Activated CD8-positive, alpha-beta memory T cell treated with anti-CD3 and anti-CD28 coated beads, Interleukin-2, amount 10 ng/mL, durations not matched to agents 7 days and 5 days (primary cell): ENCODE measurements at regions not wholly inside any gene's neighbourhood (a gene's known extent, or its start where the extent isn't known, plus 50 kb on each side); places are given as distances from the start of the nearest gene placed in this dataset.

ENCODE experiments used
- ATAC-seq: fragments of 150-1000 bp; cut with Tn5 transposase; one replicate; pipeline ENCODE4 v1.10.0; 2021; ENCODE audit warnings: moderate library complexity
- CTCF ChIA-PET: fragments of 350-600 bp; sonication (Branson Sonifier 250); formaldehyde crosslinking; loops from one replicate; lab custom pipeline; 2021; ENCODE audit warnings: antibody characterized with exemption; lab: Charles Lee
- DNase-seq: peaks from one replicate; pipeline ENCODE4 v3.0.0-alpha.2; 2020
- H3K27ac Mint-ChIP-seq: one replicate; pipeline ENCODE4 v1.8.0; 2021; ENCODE audit warnings: mild to moderate bottlenecking, mixed read lengths
- H3K27me3 Mint-ChIP-seq: one replicate; pipeline ENCODE4 v1.8.0; 2021; ENCODE audit warnings: mixed read lengths
- H3K36me3 Mint-ChIP-seq: one replicate; pipeline ENCODE4 v1.8.0; 2021; ENCODE audit warnings: mild to moderate bottlenecking, mixed read lengths
- H3K4me1 Mint-ChIP-seq: one replicate; pipeline ENCODE4 v1.8.0; 2021; ENCODE audit warnings: mixed read lengths
- H3K4me3 Mint-ChIP-seq: one replicate; pipeline ENCODE4 v1.8.0; 2021; ENCODE audit warnings: mild to moderate bottlenecking, moderate library complexity, mixed read lengths
- H3K9me3 Mint-ChIP-seq: one replicate; pipeline ENCODE4 v1.8.0; 2022; ENCODE audit warnings: low read depth, mixed read lengths

GRCh38 chr2:123864416-123864815 is 160.7 kb upstream of the CNTNAP5 start:
- no peak for ATAC-seq
- Mint-ChIP-seq H3K4me3 (no peak overlapping the region), H3K36me3 (no peaks in the 10 kb centered on the region), H3K4me1 (no peaks in the 10 kb centered on the region), H3K9me3 (peaks cover 6% of the 10 kb centered on the region), H3K27me3 (no peaks in the 10 kb centered on the region), H3K27ac (no peak overlapping the region)
- CTCF ChIA-PET, result no interaction called here
- DNase-seq, result no peak

GRCh38 chr2:123870206-123870880 is 154.7 kb upstream of the CNTNAP5 start:
- Mint-ChIP-seq H3K4me1 (no peaks in the 10 kb centered on the region), H3K27ac (no peak overlapping the region), H3K4me3 (no peak overlapping the region), H3K9me3 (peaks cover 14% of the 10 kb centered on the region), H3K36me3 (no peaks in the 10 kb centered on the region), H3K27me3 (no peaks in the 10 kb centered on the region)
- CTCF ChIA-PET, result no interaction called here
- no peak for ATAC-seq
- DNase-seq, result no peak

- CTCF ChIA-PET, result no interaction called here
Observed at GRCh38 chr2:123870881-123871276, 154.2 kb upstream of the CNTNAP5 start.

GRCh38 chr2:123890148-123890547 is 134.9 kb upstream of the CNTNAP5 start:
- ATAC-seq, result no peak
- no peaks in the 10 kb centered on the region for H3K4me1 Mint-ChIP-seq
- CTCF ChIA-PET, result no interaction called here
- no peak for DNase-seq
- H3K27ac Mint-ChIP-seq, result no peak overlapping the region
- peaks cover 18% of the 10 kb centered on the region for H3K9me3 Mint-ChIP-seq
- no peak overlapping the region for H3K4me3 Mint-ChIP-seq
- H3K36me3 Mint-ChIP-seq, result no peaks in the 10 kb centered on the region
- H3K27me3 Mint-ChIP-seq, result no peaks in the 10 kb centered on the region

More at GRCh38 chr2:123870881-123871276, 154.2 kb upstream of the CNTNAP5 start:
- Mint-ChIP-seq H3K4me3 (no peak overlapping the region), H3K27me3 (no peaks in the 10 kb centered on the region), H3K4me1 (no peaks in the 10 kb centered on the region), H3K27ac (no peak overlapping the region), H3K36me3 (no peaks in the 10 kb centered on the region), H3K9me3 (peaks cover 16% of the 10 kb centered on the region)
- ATAC-seq, result no peak
- DNase-seq, result no peak

- Mint-ChIP-seq H3K9me3 (peaks cover 26% of the 10 kb centered on the region), H3K4me1 (no peaks in the 10 kb centered on the region), H3K4me3 (no peak overlapping the region), H3K36me3 (no peaks in the 10 kb centered on the region), H3K27ac (no peak overlapping the region), H3K27me3 (no peaks in the 10 kb centered on the region)
- CTCF ChIA-PET, result no interaction called here
- DNase-seq (no peak), ATAC-seq (no peak)
Observed at GRCh38 chr2:123894167-123894566, 130.9 kb upstream of the CNTNAP5 start.

- ATAC-seq, result no peak
- no peaks in the 10 kb centered on the region for H3K4me1 Mint-ChIP-seq
- H3K36me3 Mint-ChIP-seq, result no peaks in the 10 kb centered on the region
- no peak overlapping the region for H3K4me3 Mint-ChIP-seq
- DNase-seq, result no peak
- no peak overlapping the region for H3K27ac Mint-ChIP-seq
- CTCF ChIA-PET, result no interaction called here
- no peaks in the 10 kb centered on the region for H3K27me3 Mint-ChIP-seq
- H3K9me3 Mint-ChIP-seq, result peaks cover 23% of the 10 kb centered on the region
Observed at GRCh38 chr2:123895651-123896050, 129.4 kb upstream of the CNTNAP5 start.

GRCh38 chr2:123901256-123901655 is 123.8 kb upstream of the CNTNAP5 start:
- CTCF ChIA-PET, result no interaction called here
- no peak for DNase-seq

GRCh38 chr2:123906361-123906760 is 118.7 kb upstream of the CNTNAP5 start:
- no peak overlapping the region for H3K4me3 Mint-ChIP-seq
- no peak overlapping the region for H3K27ac Mint-ChIP-seq
- CTCF ChIA-PET, result no interaction called here
- H3K9me3 Mint-ChIP-seq, result peaks cover 7% of the 10 kb centered on the region
- DNase-seq (no peak), ATAC-seq (no peak)
- no peaks in the 10 kb centered on the region for H3K4me1 Mint-ChIP-seq
- H3K27me3 Mint-ChIP-seq, result no peaks in the 10 kb centered on the region
- no peaks in the 10 kb centered on the region for H3K36me3 Mint-ChIP-seq

More at GRCh38 chr2:123901256-123901655, 123.8 kb upstream of the CNTNAP5 start:
- Mint-ChIP-seq H3K4me3 (no peak overlapping the region), H3K27ac (no peak overlapping the region), H3K4me1 (no peaks in the 10 kb centered on the region), H3K9me3 (peaks cover 12% of the 10 kb centered on the region), H3K27me3 (no peaks in the 10 kb centered on the region), H3K36me3 (no peaks in the 10 kb centered on the region)
- ATAC-seq, result no peak

GRCh38 chr2:123908522-123908921 is 116.6 kb upstream of the CNTNAP5 start:
- H3K9me3 Mint-ChIP-seq, result peaks cover 10% of the 10 kb centered on the region
- CTCF ChIA-PET, result no interaction called here
- no peak overlapping the region for H3K27ac Mint-ChIP-seq
- no peak overlapping the region for H3K4me3 Mint-ChIP-seq
- DNase-seq, result no peak
- H3K36me3 Mint-ChIP-seq, result no peaks in the 10 kb centered on the region
- no peak for ATAC-seq
- H3K27me3 Mint-ChIP-seq, result no peaks in the 10 kb centered on the region
- H3K4me1 Mint-ChIP-seq, result no peaks in the 10 kb centered on the region

GRCh38 chr2:123912171-123912570 is 112.9 kb upstream of the CNTNAP5 start:
- Mint-ChIP-seq H3K36me3 (no peaks in the 10 kb centered on the region), H3K27me3 (no peaks in the 10 kb centered on the region), H3K9me3 (peaks cover 7% of the 10 kb centered on the region), H3K4me1 (no peaks in the 10 kb centered on the region), H3K27ac (no peak overlapping the region), H3K4me3 (no peak overlapping the region)
- no peak for ATAC-seq
- DNase-seq, result no peak
- CTCF ChIA-PET, result no interaction called here

- Mint-ChIP-seq H3K9me3 (peaks cover 8% of the 10 kb centered on the region), H3K4me1 (no peaks in the 10 kb centered on the region), H3K4me3 (no peak overlapping the region), H3K36me3 (no peaks in the 10 kb centered on the region), H3K27ac (no peak overlapping the region), H3K27me3 (no peaks in the 10 kb centered on the region)
- ATAC-seq (no peak), DNase-seq (no peak)
- CTCF ChIA-PET, result no interaction called here
Observed at GRCh38 chr2:123913143-123913735, 111.8 kb upstream of the CNTNAP5 start.

GRCh38 chr2:123915380-123915779 is 109.7 kb upstream of the CNTNAP5 start:
- DNase-seq (no peak), ATAC-seq (no peak)
- Mint-ChIP-seq H3K9me3 (peaks cover 13% of the 10 kb centered on the region), H3K4me3 (no peak overlapping the region), H3K36me3 (no peaks in the 10 kb centered on the region), H3K4me1 (no peaks in the 10 kb centered on the region), H3K27me3 (no peaks in the 10 kb centered on the region), H3K27ac (no peak overlapping the region)
- CTCF ChIA-PET, result no interaction called here

GRCh38 chr2:123916051-123916450 is 109.0 kb upstream of the CNTNAP5 start:
- H3K27ac Mint-ChIP-seq, result no peak overlapping the region
- no peak for ATAC-seq
- H3K9me3 Mint-ChIP-seq, result peaks cover 15% of the 10 kb centered on the region
- no peaks in the 10 kb centered on the region for H3K36me3 Mint-ChIP-seq
- no peak for DNase-seq
- no peak overlapping the region for H3K4me3 Mint-ChIP-seq
- no peaks in the 10 kb centered on the region for H3K27me3 Mint-ChIP-seq
- CTCF ChIA-PET, result no interaction called here
- H3K4me1 Mint-ChIP-seq, result no peaks in the 10 kb centered on the region

GRCh38 chr2:123916531-123916930 is 108.6 kb upstream of the CNTNAP5 start:
- Mint-ChIP-seq H3K36me3 (no peaks in the 10 kb centered on the region), H3K27ac (no peak overlapping the region), H3K4me3 (no peak overlapping the region), H3K4me1 (no peaks in the 10 kb centered on the region), H3K9me3 (peaks cover 16% of the 10 kb centered on the region), H3K27me3 (no peaks in the 10 kb centered on the region)
- no peak for ATAC-seq
- DNase-seq, result no peak
- CTCF ChIA-PET, result no interaction called here
